Non-pigmented ciliary epithelial cell (primary cell): ENCODE measurements at regions not wholly inside any gene's neighbourhood (a gene's known extent, or its start where the extent isn't known, plus 50 kb on each side); places are given as distances from the start of the nearest gene placed in this dataset.
A peak's percentile ranks its signal among the peaks of the same experiment; 100 is the strongest.
"Not testable (repeated sequence)": the region's sequence is repeated elsewhere in the genome, so short reads cannot be mapped to it uniquely, and the experiment has no call there.

Experiments
- DNase-seq: peaks from one replicate; pipeline ENCODE4 v3.0.0-alpha.2; 2010; ENCODE audit warnings: low read depth

GRCh38 chr12:118536306-118536906 is 160.1 kb downstream of the SUDS3 start:
- no peak for DNase-seq

- DNase-seq, result no peak
These were observed 161.1 kb downstream of the SUDS3 start for GRCh38 chr12:118537481-118537917.

- DNase-seq, result no peak
These were observed 164.7 kb downstream of the SUDS3 start for GRCh38 chr12:118541071-118541470.

GRCh38 chr12:118541934-118542333 is 165.6 kb downstream of the SUDS3 start:
- no peak for DNase-seq

- no peak for DNase-seq
These were observed 167.3 kb downstream of the SUDS3 start for GRCh38 chr12:118543651-118544050.

- DNase-seq, result peak; percentile 46
These were observed 168.2 kb downstream of the SUDS3 start for GRCh38 chr12:118544569-118544968.

GRCh38 chr12:118547606-118548005 is 171.3 kb downstream of the SUDS3 start:
- DNase-seq, result not testable (repeated sequence)

GRCh38 chr12:118548887-118549509 is 172.6 kb downstream of the SUDS3 start:
- DNase-seq, result no peak

GRCh38 chr12:118549510-118549980 is 173.2 kb downstream of the SUDS3 start:
- DNase-seq, result peak; percentile 15

GRCh38 chr12:118553856-118554504 is 177.6 kb downstream of the SUDS3 start:
- no peak for DNase-seq

- no peak for DNase-seq
These were observed 182.6 kb downstream of the SUDS3 start for GRCh38 chr12:118558941-118559340.

GRCh38 chr12:118560733-118561132 is 184.4 kb downstream of the SUDS3 start:
- no peak for DNase-seq

- DNase-seq, result no peak
These were observed 195.4 kb downstream of the SUDS3 start for GRCh38 chr12:118571730-118572129.

GRCh38 chr12:118574288-118574687 is 197.9 kb downstream of the SUDS3 start:
- no peak for DNase-seq

GRCh38 chr12:118575730-118576129 is 199.4 kb downstream of the SUDS3 start:
- DNase-seq, result no peak

GRCh38 chr12:118581371-118581770 is 205.0 kb downstream of the SUDS3 start:
- DNase-seq, result no peak

GRCh38 chr12:118582863-118583262 is 206.5 kb downstream of the SUDS3 start:
- DNase-seq, result no peak

- DNase-seq, result no peak
These were observed 210.1 kb downstream of the SUDS3 start for GRCh38 chr12:118586433-118586832.

- no peak for DNase-seq
These were observed 212.8 kb downstream of the SUDS3 start for GRCh38 chr12:118589162-118589561.

GRCh38 chr12:118590406-118591150 is 214.2 kb downstream of the SUDS3 start:
- no peak for DNase-seq

- no peak for DNase-seq
These were observed 227.4 kb downstream of the SUDS3 start for GRCh38 chr12:118603610-118604361.

- no peak for DNase-seq
These were observed 230.3 kb downstream of the SUDS3 start for GRCh38 chr12:118606690-118607089.
